DOHH2 (cell line): ENCODE measurements at regions not wholly inside any gene's neighbourhood (a gene's known extent, or its start where the extent isn't known, plus 50 kb on each side); places are given as distances from the start of the nearest gene placed in this dataset.

Experiments used
- H3F3A ChIP-seq: fragments of 200-600 bp; sonication (generic), shearing (Covaris generic); 2 replicates; pipeline ENCODE4 v1.6.0; 2016; ENCODE audit warnings: antibody characterized with exemption, mild to moderate bottlenecking; ENCODE audit not compliant: control insufficient read depth, insufficient read depth
- H3K27ac ChIP-seq: fragments of 200-600 bp; sonication (generic); 2 replicates; pipeline ENCODE4 v1.5.1; 2014; ENCODE audit warnings: low read depth, mild to moderate bottlenecking, low read length, moderate library complexity
- H3K27me3 ChIP-seq: fragments of 200-600 bp; sonication (generic); 2 replicates; pipeline ENCODE4 v1.6.1; 2014; ENCODE audit warnings: mild to moderate bottlenecking, low read length, mixed read lengths; ENCODE audit not compliant: control insufficient read depth
- H3K36me3 ChIP-seq: fragments of 200-600 bp; sonication (generic); 2 replicates; pipeline ENCODE4 v1.6.1; 2014; ENCODE audit warnings: mild to moderate bottlenecking, low read length, moderate library complexity, mixed read lengths; ENCODE audit not compliant: control insufficient read depth
- H3K4me1 ChIP-seq: fragments of 200-600 bp; sonication (generic); 2 replicates; pipeline ENCODE4 v1.6.1; 2014; ENCODE audit warnings: mild to moderate bottlenecking, low read length, mixed read lengths; ENCODE audit not compliant: control insufficient read depth
- H3K4me2 ChIP-seq: fragments of 200-600 bp; sonication (generic); 2 replicates; pipeline ENCODE4 v1.6.0; 2014; ENCODE audit warnings: mild to moderate bottlenecking, low read length, moderate library complexity
- H3K4me3 ChIP-seq: fragments of 200-600 bp; sonication (generic); 2 replicates; pipeline ENCODE4 v1.5.1; 2014; ENCODE audit warnings: mild to moderate bottlenecking, low read length, mixed read lengths
- H3K79me2 ChIP-seq: fragments of 200-600 bp; sonication (generic); 2 replicates; pipeline ENCODE4 v1.6.1; 2014; ENCODE audit warnings: mild to moderate bottlenecking, low read length, mixed read lengths; ENCODE audit not compliant: control insufficient read depth
- H3K9me2 ChIP-seq: fragments of 200-600 bp; sonication (generic); replicated peaks from 2 replicates; pipeline ENCODE4 v1.6.1; 2014; ENCODE audit warnings: mild to moderate bottlenecking, low read length, mixed read lengths; ENCODE audit not compliant: control insufficient read depth
- H3K9me3 ChIP-seq: fragments of 200-600 bp; sonication (generic); 2 replicates; pipeline ENCODE4 v1.6.1; 2014; ENCODE audit warnings: antibody characterized with exemption, low read length, mixed read lengths; ENCODE audit not compliant: control insufficient read depth, insufficient read depth
- H4K20me1 ChIP-seq: fragments of 200-600 bp; sonication (generic); 2 replicates; pipeline ENCODE4 v1.6.0; 2014; ENCODE audit warnings: low read depth, mild to moderate bottlenecking, antibody characterized with exemption, low read length, moderate library complexity; ENCODE audit not compliant: control insufficient read depth, insufficient read depth
- EZH2phosphoT487 ChIP-seq: fragments of 200-600 bp; sonication (generic); IDR thresholded peaks from 2 replicates; pipeline ENCODE4 v1.6.1; 2017; ENCODE audit warnings: borderline replicate concordance, mild to moderate bottlenecking, antibody characterized with exemption, low read length, moderate library complexity, mixed read lengths
- TF ChIP-seq, protein P1 (sequence below): fragments of 200-600 bp; sonication (generic); IDR thresholded peaks from one replicate; pipeline ENCODE4 v1.5.1; 2014; ENCODE audit warnings: antibody characterized with exemption, mild to moderate bottlenecking, low read depth, low read length; ENCODE audit not compliant: poor library complexity, severe bottlenecking

DNA sequence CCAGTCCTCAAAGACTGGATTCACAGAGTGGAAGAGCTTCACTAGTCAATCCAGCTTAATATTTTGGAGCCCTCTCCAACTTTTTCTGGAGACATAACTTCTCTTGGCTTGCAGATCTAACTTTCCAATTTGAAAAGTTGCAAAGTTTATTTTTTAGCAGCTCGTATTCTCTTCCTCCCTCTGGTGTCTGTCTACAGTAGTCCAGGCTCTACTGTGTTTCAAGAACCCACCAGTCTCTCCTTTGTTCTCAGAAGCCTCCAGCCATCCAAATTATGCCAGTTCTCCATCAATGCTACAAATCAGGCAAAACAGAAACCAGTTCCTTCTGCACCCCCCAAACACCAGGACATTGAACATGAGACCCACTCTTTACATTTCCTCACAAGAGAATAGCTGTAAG, 376.1 kb upstream of the OPRM1 start:
- TF ChIP-seq, protein P1, sequence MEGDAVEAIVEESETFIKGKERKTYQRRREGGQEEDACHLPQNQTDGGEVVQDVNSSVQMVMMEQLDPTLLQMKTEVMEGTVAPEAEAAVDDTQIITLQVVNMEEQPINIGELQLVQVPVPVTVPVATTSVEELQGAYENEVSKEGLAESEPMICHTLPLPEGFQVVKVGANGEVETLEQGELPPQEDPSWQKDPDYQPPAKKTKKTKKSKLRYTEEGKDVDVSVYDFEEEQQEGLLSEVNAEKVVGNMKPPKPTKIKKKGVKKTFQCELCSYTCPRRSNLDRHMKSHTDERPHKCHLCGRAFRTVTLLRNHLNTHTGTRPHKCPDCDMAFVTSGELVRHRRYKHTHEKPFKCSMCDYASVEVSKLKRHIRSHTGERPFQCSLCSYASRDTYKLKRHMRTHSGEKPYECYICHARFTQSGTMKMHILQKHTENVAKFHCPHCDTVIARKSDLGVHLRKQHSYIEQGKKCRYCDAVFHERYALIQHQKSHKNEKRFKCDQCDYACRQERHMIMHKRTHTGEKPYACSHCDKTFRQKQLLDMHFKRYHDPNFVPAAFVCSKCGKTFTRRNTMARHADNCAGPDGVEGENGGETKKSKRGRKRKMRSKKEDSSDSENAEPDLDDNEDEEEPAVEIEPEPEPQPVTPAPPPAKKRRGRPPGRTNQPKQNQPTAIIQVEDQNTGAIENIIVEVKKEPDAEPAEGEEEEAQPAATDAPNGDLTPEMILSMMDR = no peak
- no peak for TF ChIP-seq EZH2phosphoT487
- Histone ChIP-seq H3K4me1 (no peaks in the 10 kb centered on the region), H3K79me2 (no peaks in the 10 kb centered on the region), H3K27me3 (no peaks in the 10 kb centered on the region), H3K4me3 (no peak overlapping the region), H4K20me1 (no peaks in the 10 kb centered on the region), H3K9me3 (no peaks in the 10 kb centered on the region), H3K27ac (no peak overlapping the region), H3K9me2 (no peaks in the 10 kb centered on the region), H3F3A (no peaks in the 10 kb centered on the region), H3K36me3 (no peaks in the 10 kb centered on the region), H3K4me2 (no peak overlapping the region)

DNA sequence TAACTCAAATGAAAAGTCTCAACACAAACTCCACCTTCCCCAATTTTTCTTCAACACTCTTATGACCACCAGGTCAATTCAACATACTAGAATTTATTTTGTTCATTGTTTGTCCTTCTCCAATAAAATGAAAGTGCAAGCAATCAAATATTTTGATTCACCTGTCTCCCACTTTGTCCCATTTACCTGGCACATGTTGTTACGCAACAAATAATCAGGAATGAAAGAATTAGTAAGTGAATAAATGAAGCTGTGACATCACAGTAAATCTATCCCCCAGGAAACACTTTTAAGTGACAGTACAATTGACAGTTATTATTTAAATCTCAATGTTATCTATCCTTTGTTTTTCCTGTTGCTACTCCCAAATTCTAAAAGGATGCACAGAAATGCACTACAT, 393.7 kb upstream of the OPRM1 start:
- Histone ChIP-seq H3K27me3 (no peaks in the 10 kb centered on the region), H3K79me2 (no peaks in the 10 kb centered on the region), H3K4me2 (no peak overlapping the region), H3K9me3 (no peaks in the 10 kb centered on the region), H3K4me1 (no peaks in the 10 kb centered on the region), H4K20me1 (no peaks in the 10 kb centered on the region), H3K4me3 (no peak overlapping the region), H3K36me3 (no peaks in the 10 kb centered on the region), H3K27ac (no peak overlapping the region), H3K9me2 (no peaks in the 10 kb centered on the region), H3F3A (no peaks in the 10 kb centered on the region)
- TF ChIP-seq, protein P1 = no peak
- no peak for TF ChIP-seq EZH2phosphoT487

DNA sequence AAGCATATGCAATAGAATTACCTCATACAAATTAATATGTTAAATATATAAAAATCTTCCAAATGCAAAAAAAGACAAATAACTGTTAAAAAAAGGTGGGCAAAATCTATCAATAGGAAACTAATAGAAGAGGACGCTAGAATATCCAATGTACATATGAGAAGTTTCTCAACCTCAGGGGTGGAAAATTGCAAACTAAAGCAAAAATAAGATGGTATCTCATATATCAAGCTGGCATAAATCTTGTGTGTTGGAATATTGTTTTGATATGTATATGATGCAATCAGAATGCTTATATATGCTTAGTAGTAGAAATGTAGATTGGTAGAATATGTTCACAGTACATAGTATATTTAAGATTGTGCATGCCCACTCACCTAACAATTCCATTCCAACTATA, 395.0 kb upstream of the OPRM1 start:
- Histone ChIP-seq H3F3A (no peaks in the 10 kb centered on the region), H3K27me3 (no peaks in the 10 kb centered on the region), H3K4me3 (no peak overlapping the region), H3K4me1 (no peaks in the 10 kb centered on the region), H3K9me3 (no peaks in the 10 kb centered on the region), H3K36me3 (no peaks in the 10 kb centered on the region), H3K79me2 (no peaks in the 10 kb centered on the region), H3K9me2 (no peaks in the 10 kb centered on the region), H3K4me2 (no peak overlapping the region), H3K27ac (no peak overlapping the region), H4K20me1 (no peaks in the 10 kb centered on the region)
- TF ChIP-seq, protein P1 = no peak
- no peak for TF ChIP-seq EZH2phosphoT487

DNA sequence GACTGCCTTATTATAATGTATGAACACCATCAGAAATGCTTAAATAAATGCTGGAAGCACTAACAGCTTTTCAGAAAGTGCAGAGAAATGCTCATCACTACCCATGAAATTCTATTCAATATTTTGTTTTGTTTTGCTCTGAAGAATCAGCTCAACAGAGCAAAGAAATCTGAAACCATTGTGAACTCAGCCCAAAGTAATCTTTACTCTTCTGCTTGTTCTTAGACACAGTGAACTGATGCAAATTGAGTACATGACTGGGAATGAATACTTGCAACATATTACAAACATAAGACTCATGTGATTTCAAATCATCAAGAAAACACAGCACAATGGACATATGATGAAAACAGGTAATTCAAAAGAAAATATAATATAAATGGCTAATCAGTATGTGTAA, 404.6 kb upstream of the OPRM1 start:
- Histone ChIP-seq H3K27me3 (no peaks in the 10 kb centered on the region), H4K20me1 (no peaks in the 10 kb centered on the region), H3K4me3 (no peak overlapping the region), H3K4me2 (no peak overlapping the region), H3K9me3 (no peaks in the 10 kb centered on the region), H3K36me3 (no peaks in the 10 kb centered on the region), H3K79me2 (no peaks in the 10 kb centered on the region), H3K9me2 (no peaks in the 10 kb centered on the region), H3F3A (no peaks in the 10 kb centered on the region), H3K27ac (no peak overlapping the region), H3K4me1 (no peaks in the 10 kb centered on the region)
- TF ChIP-seq, protein P1 = no peak
- no peak for TF ChIP-seq EZH2phosphoT487
